Uterus (tissue), 2 donors: ENCODE measurements at regions not wholly inside any gene's neighbourhood (a gene's known extent, or its start where the extent isn't known, plus 50 kb on each side); places are given as distances from the start of the nearest gene placed in this dataset.

Experiments used
- POLR2A ChIP-seq, 2 donors: fragments of 450-650 bp; IDR thresholded peaks; one replicate each; pipeline ENCODE4 v1.6.1; 2016; ENCODE audit warnings: antibody characterized with exemption in 2 of 2, mild to moderate bottlenecking in 1 of 2, moderate library complexity in 1 of 2
- TF ChIP-seq, protein P1 (sequence below), 4 experiments: fragments of 200-600 bp in 2 of 4; fragments of 450-650 bp in 2 of 4; sonication (generic) in 2 of 4; IDR thresholded peaks; one replicate each; pipeline ENCODE4 v1.5.1; 2016 to 2019; ENCODE audit warnings: antibody characterized with exemption in 4 of 4, mild to moderate bottlenecking in 2 of 4, moderate library complexity in 1 of 4

DNA sequence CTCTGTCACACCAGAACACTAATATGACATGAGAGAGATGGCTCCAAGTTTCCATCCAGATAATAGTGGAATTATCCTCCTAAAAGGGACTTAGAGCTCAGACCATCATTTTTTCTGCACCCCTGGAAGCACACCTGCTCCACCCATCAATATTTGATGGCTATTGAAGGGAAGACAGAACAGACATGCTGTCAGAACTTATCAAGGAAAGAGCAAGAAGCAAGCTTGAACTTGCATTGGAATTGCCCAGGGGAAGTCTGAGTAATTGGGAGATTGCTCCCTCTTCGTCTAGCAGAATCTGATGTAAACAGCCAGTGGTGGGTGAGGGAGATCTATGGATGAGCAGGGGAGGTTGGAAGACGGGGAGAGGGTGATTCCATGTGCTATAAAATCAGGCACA lies 874.4 kb upstream of the TENM4 start:
- TF ChIP-seq, protein P1, sequence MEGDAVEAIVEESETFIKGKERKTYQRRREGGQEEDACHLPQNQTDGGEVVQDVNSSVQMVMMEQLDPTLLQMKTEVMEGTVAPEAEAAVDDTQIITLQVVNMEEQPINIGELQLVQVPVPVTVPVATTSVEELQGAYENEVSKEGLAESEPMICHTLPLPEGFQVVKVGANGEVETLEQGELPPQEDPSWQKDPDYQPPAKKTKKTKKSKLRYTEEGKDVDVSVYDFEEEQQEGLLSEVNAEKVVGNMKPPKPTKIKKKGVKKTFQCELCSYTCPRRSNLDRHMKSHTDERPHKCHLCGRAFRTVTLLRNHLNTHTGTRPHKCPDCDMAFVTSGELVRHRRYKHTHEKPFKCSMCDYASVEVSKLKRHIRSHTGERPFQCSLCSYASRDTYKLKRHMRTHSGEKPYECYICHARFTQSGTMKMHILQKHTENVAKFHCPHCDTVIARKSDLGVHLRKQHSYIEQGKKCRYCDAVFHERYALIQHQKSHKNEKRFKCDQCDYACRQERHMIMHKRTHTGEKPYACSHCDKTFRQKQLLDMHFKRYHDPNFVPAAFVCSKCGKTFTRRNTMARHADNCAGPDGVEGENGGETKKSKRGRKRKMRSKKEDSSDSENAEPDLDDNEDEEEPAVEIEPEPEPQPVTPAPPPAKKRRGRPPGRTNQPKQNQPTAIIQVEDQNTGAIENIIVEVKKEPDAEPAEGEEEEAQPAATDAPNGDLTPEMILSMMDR (IDR thresholded peaks at IDR 0.05) = no peak
- TF ChIP-seq POLR2A (IDR thresholded peaks at IDR 0.05) = no peak
